Mesenchymal stem cell (in vitro differentiated cells and primary cell): ENCODE measurements at regions not wholly inside any gene's neighbourhood (a gene's known extent, or its start where the extent isn't known, plus 50 kb on each side); places are given as distances from the start of the nearest gene placed in this dataset.

Experiments
- DNase-seq: peaks from one replicate; pipeline ENCODE4 v3.0.0-alpha.2; 2013
- H2AFZ ChIP-seq: one replicate; pipeline ENCODE4 v1.6.1; 2013; ENCODE audit warnings: low read depth, mild to moderate bottlenecking, control low read depth, inconsistent platforms, low read length, moderate library complexity
- H2AK5ac ChIP-seq: 2 replicates; pipeline ENCODE4 v1.6.1; 2013; ENCODE audit warnings: low read length, moderate library complexity, mild to moderate bottlenecking, inconsistent platforms; ENCODE audit not compliant: severe bottlenecking
- H2BK120ac ChIP-seq: one replicate; pipeline ENCODE4 v1.6.1; 2013; ENCODE audit warnings: low read depth, mild to moderate bottlenecking, inconsistent platforms, low read length, moderate library complexity
- H2BK12ac ChIP-seq, 2 experiments: one replicate each; pipeline ENCODE4 v1.6.1; 2013; ENCODE audit warnings: inconsistent platforms in 2 of 2, low read length in 2 of 2, mild to moderate bottlenecking in 2 of 2, moderate library complexity in 2 of 2, control low read depth in 1 of 2
- H2BK15ac ChIP-seq: one replicate; pipeline ENCODE4 v1.6.1; 2013; ENCODE audit warnings: mild to moderate bottlenecking, low read depth, inconsistent platforms; ENCODE audit not compliant: poor library complexity, severe bottlenecking
- H2BK5ac ChIP-seq: 2 replicates; pipeline ENCODE4 v1.6.1; 2013; ENCODE audit warnings: low read depth, mild to moderate bottlenecking, low read length, control low read depth, inconsistent platforms; ENCODE audit not compliant: poor library complexity, severe bottlenecking
- H3K14ac ChIP-seq, 2 experiments: one replicate each; pipeline ENCODE4 v1.6.1; 2013; ENCODE audit warnings: inconsistent platforms in 2 of 2, low read length in 2 of 2, control low read depth in 1 of 2, mild to moderate bottlenecking in 1 of 2, moderate library complexity in 1 of 2
- H3K18ac ChIP-seq, 2 experiments: one replicate each; pipeline ENCODE4 v1.6.1; 2013; ENCODE audit warnings: inconsistent platforms in 2 of 2, low read length in 2 of 2, control low read depth in 1 of 2, low read depth in 1 of 2, mild to moderate bottlenecking in 1 of 2
- H3K23ac ChIP-seq, 2 experiments: one replicate each; pipeline ENCODE4 v1.6.1; 2013; ENCODE audit warnings: inconsistent platforms in 2 of 2, low read length in 2 of 2, mild to moderate bottlenecking in 2 of 2, moderate library complexity in 2 of 2, control low read depth in 1 of 2
- H3K27ac ChIP-seq: 2 replicates; pipeline ENCODE4 v1.5.1; 2013; ENCODE audit warnings: mild to moderate bottlenecking, moderate library complexity, low read length, control low read depth, inconsistent platforms; ENCODE audit not compliant: poor library complexity, severe bottlenecking
- H3K27me3 ChIP-seq, 2 experiments: 2 replicates each; pipeline versions ENCODE4 v1.6.1 to v1.7.0; 2013; ENCODE audit warnings: low read length in 2 of 2, mild to moderate bottlenecking in 2 of 2, moderate library complexity in 2 of 2, control low read depth in 1 of 2, inconsistent platforms in 1 of 2; ENCODE audit not compliant: control insufficient read depth in 1 of 2, insufficient read depth in 1 of 2
- H3K36me3 ChIP-seq, 2 experiments: 2 replicates each; pipeline versions ENCODE4 v1.6.1 to v1.7.0; 2013; ENCODE audit warnings: low read length in 2 of 2, control low read depth in 1 of 2, inconsistent platforms in 1 of 2, low read depth in 1 of 2, mild to moderate bottlenecking in 1 of 2; ENCODE audit not compliant: insufficient read depth in 2 of 2, control insufficient read depth in 1 of 2
- H3K4ac ChIP-seq, 2 experiments: one replicate each; pipeline ENCODE4 v1.6.1; 2013; ENCODE audit warnings: inconsistent platforms in 2 of 2, low read length in 2 of 2, mild to moderate bottlenecking in 2 of 2, moderate library complexity in 2 of 2, control low read depth in 1 of 2, low read depth in 1 of 2
- H3K4me1 ChIP-seq: 2 replicates; pipeline ENCODE4 v1.6.1; 2013; ENCODE audit warnings: low read depth, low read length, control low read depth; ENCODE audit not compliant: control insufficient read depth, insufficient read depth
- H3K4me2 ChIP-seq: 2 replicates; pipeline ENCODE4 v1.6.1; 2013; ENCODE audit warnings: low read length, mild to moderate bottlenecking, inconsistent platforms; ENCODE audit not compliant: poor library complexity, severe bottlenecking
- H3K4me3 ChIP-seq, 2 experiments: 2 replicates each; pipeline versions ENCODE4 v1.5.1 to v1.7.0; 2013; ENCODE audit warnings: low read length in 2 of 2, mild to moderate bottlenecking in 2 of 2, control low read depth in 1 of 2, low read depth in 1 of 2; ENCODE audit not compliant: insufficient read depth in 1 of 2
- H3K79me1 ChIP-seq: replicated peaks from 2 replicates; pipeline ENCODE4 v1.6.1; 2013; ENCODE audit warnings: mild to moderate bottlenecking, control low read depth, low read length, inconsistent platforms; ENCODE audit not compliant: poor library complexity, severe bottlenecking
- H3K9ac ChIP-seq: 2 replicates; pipeline ENCODE4 v1.7.0; 2013; ENCODE audit warnings: mild to moderate bottlenecking, low read length, moderate library complexity
- H3K9me3 ChIP-seq: 2 replicates; pipeline ENCODE4 v1.7.0; 2013; ENCODE audit warnings: mild to moderate bottlenecking, low read length; ENCODE audit not compliant: control insufficient read depth
- H4K8ac ChIP-seq: one replicate; pipeline ENCODE4 v1.6.1; 2013; ENCODE audit warnings: inconsistent platforms, mild to moderate bottlenecking, low read length, moderate library complexity
- H4K91ac ChIP-seq: one replicate; pipeline ENCODE4 v1.6.1; 2013; ENCODE audit warnings: mild to moderate bottlenecking, low read length, inconsistent platforms
- WGBS: methylation state at CpG from one replicate; pipeline ENCODE4 v1.1.7; 2013; ENCODE audit warnings: mixed read lengths; 5-methylcytosine and 5-hydroxymethylcytosine counted together

DNA sequence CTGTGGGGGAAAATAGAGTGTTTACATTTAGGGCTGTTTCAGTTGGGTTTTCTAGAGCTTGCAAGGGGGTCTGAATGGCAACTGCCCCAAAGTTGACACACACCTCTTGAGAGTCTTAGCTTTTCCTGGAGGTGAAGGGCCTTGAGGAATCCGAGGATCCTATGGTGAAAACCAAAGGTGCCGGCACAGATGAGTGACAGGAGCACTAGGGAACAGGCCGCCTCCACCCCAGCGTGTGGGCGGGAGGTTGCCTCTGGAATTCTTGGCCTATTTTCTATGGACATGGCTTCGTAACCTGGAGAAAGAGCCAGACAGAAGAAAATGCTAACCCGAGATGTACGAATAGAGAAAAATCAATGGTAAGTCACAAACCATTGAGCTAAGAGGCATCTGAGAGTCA lies 283.2 kb upstream of the FOXQ1 start:
- H2BK12ac ChIP-seq = no peak overlapping the region
- no peak overlapping the region for H2AK5ac ChIP-seq
- no peaks in the 10 kb centered on the region for H3K36me3 ChIP-seq
- no peak overlapping the region for H4K91ac ChIP-seq
- no peak overlapping the region for H3K23ac ChIP-seq
- H2BK5ac ChIP-seq = no peak overlapping the region
- no peak overlapping the region for H3K4me3 ChIP-seq
- peaks cover 8% of the 10 kb centered on the region for H3K4me1 ChIP-seq
- WGBS = 95% methylated on average over 8 of the region's 8 CpGs
- no peak overlapping the region for H2BK15ac ChIP-seq
- H3K14ac ChIP-seq = no peak overlapping the region
- no peak overlapping the region for H3K9ac ChIP-seq
- DNase-seq = no peak
- no peaks in the 10 kb centered on the region for H3K9me3 ChIP-seq
- H2BK120ac ChIP-seq = no peak overlapping the region
- no peak overlapping the region for H2AFZ ChIP-seq
- no peak overlapping the region for H3K27ac ChIP-seq
- H3K4ac ChIP-seq = no peak overlapping the region
- H3K27me3 ChIP-seq = no peaks in the 10 kb centered on the region
- H4K8ac ChIP-seq = no peak overlapping the region
- H3K79me1 ChIP-seq = no peaks in the 10 kb centered on the region
- H3K4me2 ChIP-seq = no peak overlapping the region
- no peak overlapping the region for H3K18ac ChIP-seq

DNA sequence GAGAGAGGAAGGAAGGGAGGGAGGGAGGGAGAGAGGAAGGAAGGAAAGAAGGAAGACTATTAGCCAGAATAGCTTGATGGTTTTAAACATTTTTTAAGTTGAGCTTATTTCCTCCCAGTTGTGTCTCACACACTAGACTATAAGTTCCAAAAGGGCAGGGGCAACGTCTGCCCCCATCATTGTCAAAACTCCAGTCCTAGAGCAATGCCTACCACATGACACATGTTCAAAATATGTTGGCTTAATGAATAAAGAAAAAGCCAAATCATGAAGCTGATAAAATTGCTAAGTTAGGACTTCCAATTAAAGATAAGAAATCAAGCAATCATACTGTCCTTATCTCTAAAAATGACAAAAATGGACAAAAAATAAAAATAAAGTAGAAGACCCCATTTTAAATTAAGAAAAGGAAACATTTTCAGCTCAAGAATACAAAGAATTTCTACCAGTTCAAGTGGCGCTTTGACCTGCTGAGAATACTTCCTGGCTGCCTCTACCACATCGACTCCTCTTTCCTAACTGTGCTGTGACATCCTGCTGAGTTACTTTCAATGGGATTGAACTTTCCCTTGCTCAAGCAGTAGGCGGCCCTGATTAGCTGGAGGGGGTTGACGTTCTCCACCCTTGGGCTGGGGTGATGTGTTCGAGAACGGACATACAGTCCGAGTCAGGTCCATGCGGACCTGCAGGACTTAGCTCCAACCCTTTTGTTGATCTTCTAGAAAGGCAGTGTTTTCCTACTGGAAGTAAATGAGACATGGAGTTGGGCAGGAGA lies 283.9 kb upstream of the FOXQ1 start:
- no peak overlapping the region for H2AK5ac ChIP-seq
- DNase-seq = peak; percentile 28
- H2BK5ac ChIP-seq = no peak overlapping the region
- no peak overlapping the region for H4K8ac ChIP-seq
- H3K27me3 ChIP-seq = no peaks in the 10 kb centered on the region
- no peak overlapping the region for H2BK15ac ChIP-seq
- H3K9ac ChIP-seq = peak overlapping the region; percentile 22
- H3K79me1 ChIP-seq = no peaks in the 10 kb centered on the region
- no peak overlapping the region for H4K91ac ChIP-seq
- WGBS = 60% methylated on average over 9 of the region's 9 CpGs
- no peak overlapping the region for H2BK120ac ChIP-seq
- H3K4ac ChIP-seq = no peak overlapping the region
- H3K23ac ChIP-seq = no peak overlapping the region
- H3K14ac ChIP-seq = no peak overlapping the region
- H3K9me3 ChIP-seq = no peaks in the 10 kb centered on the region
- H3K18ac ChIP-seq = peak overlapping the region in 1 of 2 experiments; percentile 58
- H2BK12ac ChIP-seq = no peak overlapping the region
- no peak overlapping the region for H3K27ac ChIP-seq
- peaks cover 8% of the 10 kb centered on the region for H3K4me1 ChIP-seq
- H3K4me3 ChIP-seq = no peak overlapping the region
- no peaks in the 10 kb centered on the region for H3K36me3 ChIP-seq
- H3K4me2 ChIP-seq = no peak overlapping the region
- H2AFZ ChIP-seq = no peak overlapping the region

DNA sequence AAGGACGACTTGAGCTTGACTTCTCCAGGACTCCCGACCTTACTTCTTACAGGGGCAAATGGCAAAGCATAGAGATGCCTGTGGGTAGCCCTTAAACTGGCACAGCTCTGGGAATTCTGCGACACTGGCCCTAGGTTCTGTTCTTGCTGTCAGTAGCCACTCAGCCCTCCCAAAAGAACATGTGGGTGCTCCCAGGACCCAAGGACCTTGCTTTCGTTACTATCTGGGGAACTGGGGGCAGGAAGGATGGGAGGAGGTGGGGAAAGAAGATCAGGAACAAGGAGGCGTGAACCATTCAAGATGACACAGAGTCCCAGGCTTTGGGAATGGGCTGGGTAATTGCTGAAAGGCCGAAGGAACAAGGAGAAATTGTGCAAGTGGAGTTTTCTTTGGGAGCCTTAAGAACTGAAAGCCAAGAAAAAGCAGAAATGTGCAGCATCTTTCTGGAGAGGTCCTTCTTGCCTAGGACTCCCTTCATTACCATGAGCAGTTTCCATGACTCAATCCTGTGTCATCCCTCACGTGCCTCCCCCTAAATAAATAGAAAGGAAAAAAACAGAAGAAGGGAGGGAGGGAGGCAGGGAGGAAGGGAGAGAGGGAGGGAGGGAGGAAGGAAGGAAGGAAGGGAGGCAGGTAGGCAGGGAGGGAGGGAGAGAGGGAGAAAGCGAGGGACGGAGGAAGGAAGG lies 284.6 kb upstream of the FOXQ1 start:
- Histone ChIP-seq H3K9me3 (no peaks in the 10 kb centered on the region), H3K36me3 (no peaks in the 10 kb centered on the region), H3K79me1 (no peaks in the 10 kb centered on the region), H3K23ac (no peak overlapping the region), H3K4me1 (peaks cover 8% of the 10 kb centered on the region), H2BK120ac (no peak overlapping the region), H3K27me3 (no peaks in the 10 kb centered on the region), H2BK15ac (no peak overlapping the region), H2BK5ac (no peak overlapping the region), H3K9ac (peak overlapping the region; percentile 33), H3K18ac (peak overlapping the region; percentile 31 to 52), H2BK12ac (peak overlapping the region in 1 of 2 experiments; percentile 87), H2AFZ (no peak overlapping the region), H3K4me3 (no peak overlapping the region), H3K4ac (peak overlapping the region; percentile 0 to 56), H4K91ac (no peak overlapping the region), H3K27ac (no peak overlapping the region), H3K4me2 (no peak overlapping the region), H2AK5ac (no peak overlapping the region), H4K8ac (no peak overlapping the region), H3K14ac (no peak overlapping the region)
- DNase-seq = peak; percentile 77
- WGBS = 47% methylated on average over 7 of the region's 9 CpGs

GRCh38 chr6:1025821-1026220 lies 286.1 kb upstream of the FOXQ1 start:
- H2BK120ac ChIP-seq = peak overlapping the region; percentile 64
- no peak for DNase-seq
- peak overlapping the region; percentile 92 to 94 for H2BK12ac ChIP-seq
- H2AK5ac ChIP-seq = peak overlapping the region; percentile 49
- peak overlapping the region in 1 of 2 experiments; percentile 28 for H3K14ac ChIP-seq
- no peak overlapping the region for H2AFZ ChIP-seq
- H3K4me2 ChIP-seq = no peak overlapping the region
- peaks cover 4% of the 10 kb centered on the region for H3K9me3 ChIP-seq
- no peak overlapping the region for H3K27ac ChIP-seq
- H3K4me3 ChIP-seq = no peak overlapping the region
- H2BK15ac ChIP-seq = peak overlapping the region; percentile 36
- H3K18ac ChIP-seq = peak overlapping the region; percentile 24 to 85
- H4K91ac ChIP-seq = peak overlapping the region; percentile 58
- no peaks in the 10 kb centered on the region for H3K36me3 ChIP-seq
- H3K27me3 ChIP-seq = peaks cover 0 to 2% of the 10 kb centered on the region in 2 experiments
- 93% methylated on average over 3 of the region's 3 CpGs for WGBS
- H3K23ac ChIP-seq = no peak overlapping the region
- no peak overlapping the region for H3K9ac ChIP-seq
- H3K4ac ChIP-seq = peak overlapping the region in 1 of 2 experiments; percentile 50
- no peaks in the 10 kb centered on the region for H3K79me1 ChIP-seq
- peak overlapping the region; percentile 2 for H4K8ac ChIP-seq
- peaks cover 8% of the 10 kb centered on the region for H3K4me1 ChIP-seq
- H2BK5ac ChIP-seq = no peak overlapping the region
